HEK293T (cell line): ENCODE measurements at regions not wholly inside any gene's neighbourhood (a gene's known extent, or its start where the extent isn't known, plus 50 kb on each side); places are given as distances from the start of the nearest gene placed in this dataset.

Experiments
- ARNT ChIP-seq: fragments of 450-650 bp; IDR thresholded peaks from 2 replicates; pipeline ENCODE4 v1.6.1; 2017; ENCODE audit warnings: mild to moderate bottlenecking
- BHLHE40 ChIP-seq: fragments of 450-650 bp; IDR thresholded peaks from 2 replicates; pipeline ENCODE4 v1.6.1; 2016; ENCODE audit warnings: mild to moderate bottlenecking, moderate library complexity, borderline replicate concordance
- FOXK2 ChIP-seq: fragments of 450-650 bp; IDR thresholded peaks from 2 replicates; pipeline ENCODE4 v1.6.1; 2016; ENCODE audit warnings: mild to moderate bottlenecking
- HDGF ChIP-seq: fragments of 450-650 bp; IDR thresholded peaks from 2 replicates; pipeline ENCODE4 v1.6.1; 2017; ENCODE audit warnings: antibody characterized with exemption, borderline replicate concordance
- NFRKB ChIP-seq: fragments of 450-650 bp; IDR thresholded peaks from 2 replicates; pipeline ENCODE4 v1.6.1; 2016; ENCODE audit warnings: mild to moderate bottlenecking, moderate library complexity

- TF ChIP-seq BHLHE40 = no peak
- no peak for TF ChIP-seq NFRKB
- TF ChIP-seq FOXK2 = no peak
- TF ChIP-seq ARNT = no peak
- no peak for TF ChIP-seq HDGF
Measured at GRCh38 chr2:30339071-30339470, 107.7 kb downstream of the LBH start.
